ENCODE measurements at regions not wholly inside any gene's neighbourhood (a gene's known extent, or its start where the extent isn't known, plus 50 kb on each side); places are given as distances from the start of the nearest gene placed in this dataset.
A peak's percentile ranks its signal among the peaks of the same experiment; 100 is the strongest.

DNA sequence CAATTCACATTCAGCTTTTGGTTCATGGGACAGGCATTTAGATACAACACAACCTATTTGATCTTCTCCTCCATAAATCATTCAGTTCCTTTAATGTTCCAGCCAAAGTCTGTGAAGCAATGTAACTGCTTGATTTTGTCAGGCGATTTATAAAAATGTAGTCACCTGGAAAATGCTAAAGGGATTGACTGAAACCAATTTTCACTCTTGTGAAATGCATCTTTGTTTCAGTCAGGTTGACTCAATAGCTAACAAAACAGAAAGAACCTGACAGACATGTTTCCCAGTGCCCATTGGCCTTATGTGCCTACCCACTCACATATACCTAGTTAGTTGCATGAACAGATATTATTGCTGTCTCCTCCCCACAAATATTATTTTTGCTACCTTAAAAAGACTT is 335.7 kb downstream of the CHRM3 start:
- Histone ChIP-seq H3K4me3 (no peak overlapping the region), H3K4me1 (peaks cover 0 to 18% (median 11%) of the 10 kb centered on the region in 4 donors), H3K27ac (no peak overlapping the region), H3K36me3 (no peaks in the 10 kb centered on the region), H3K9me3 (no peaks in the 10 kb centered on the region), H3K27me3 (no peaks in the 10 kb centered on the region)
- 90 to 95% methylated on average over 1 of the region's 1 CpG for WGBS, 2 donors
- no peak for DNase-seq
- intact Hi-C loops (cut with DNase I): no loop called here
- TF ChIP-seq POLR2AphosphoS5 (IDR thresholded peaks at IDR 0.05): no peak
- TF ChIP-seq POLR2A (IDR thresholded peaks at IDR 0.05): no peak
- TF ChIP-seq EP300 (IDR thresholded peaks at IDR 0.05): no peak

DNA sequence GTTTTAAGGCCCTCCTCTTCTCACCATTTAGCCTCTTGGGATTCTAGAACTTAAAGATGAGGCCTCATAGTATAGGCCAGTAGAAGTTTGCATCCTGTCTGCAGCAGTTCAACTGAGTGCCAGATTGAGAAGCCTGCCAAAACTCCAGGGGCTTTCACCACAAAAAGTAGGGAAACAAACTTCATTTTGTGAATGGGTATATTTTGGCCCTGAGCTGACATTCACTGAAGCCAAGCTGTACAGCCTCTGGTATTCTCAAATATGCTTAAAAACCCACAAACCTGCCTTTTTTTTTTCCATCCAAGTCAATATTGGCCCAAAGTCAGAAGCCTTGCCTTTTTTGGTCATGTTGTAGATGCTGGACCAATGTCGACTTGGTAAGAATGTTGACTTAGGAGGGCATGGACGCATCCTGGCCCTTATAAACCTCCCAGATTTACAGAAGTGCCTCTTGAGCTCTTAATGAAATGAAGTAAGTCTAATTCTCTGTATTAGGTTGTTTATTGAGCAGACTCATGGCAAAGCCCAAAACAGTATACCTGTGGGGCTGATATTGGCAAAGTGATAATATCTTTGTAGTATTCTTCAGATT is 337.5 kb downstream of the CHRM3 start:
- no peak for DNase-seq
- H3K27me3 ChIP-seq: no peaks in the 10 kb centered on the region
- 70 to 78% methylated on average over 2 of the region's 2 CpGs for WGBS, 2 donors
- H3K4me3 ChIP-seq: no peak overlapping the region
- H3K27ac ChIP-seq: no peak overlapping the region
- peaks cover 0 to 3% (median 0%) of the 10 kb centered on the region in 4 donors for H3K4me1 ChIP-seq
- TF ChIP-seq EP300 (IDR thresholded peaks at IDR 0.05): no peak
- no peak for TF ChIP-seq POLR2A (IDR thresholded peaks at IDR 0.05)
- TF ChIP-seq, protein P1, sequence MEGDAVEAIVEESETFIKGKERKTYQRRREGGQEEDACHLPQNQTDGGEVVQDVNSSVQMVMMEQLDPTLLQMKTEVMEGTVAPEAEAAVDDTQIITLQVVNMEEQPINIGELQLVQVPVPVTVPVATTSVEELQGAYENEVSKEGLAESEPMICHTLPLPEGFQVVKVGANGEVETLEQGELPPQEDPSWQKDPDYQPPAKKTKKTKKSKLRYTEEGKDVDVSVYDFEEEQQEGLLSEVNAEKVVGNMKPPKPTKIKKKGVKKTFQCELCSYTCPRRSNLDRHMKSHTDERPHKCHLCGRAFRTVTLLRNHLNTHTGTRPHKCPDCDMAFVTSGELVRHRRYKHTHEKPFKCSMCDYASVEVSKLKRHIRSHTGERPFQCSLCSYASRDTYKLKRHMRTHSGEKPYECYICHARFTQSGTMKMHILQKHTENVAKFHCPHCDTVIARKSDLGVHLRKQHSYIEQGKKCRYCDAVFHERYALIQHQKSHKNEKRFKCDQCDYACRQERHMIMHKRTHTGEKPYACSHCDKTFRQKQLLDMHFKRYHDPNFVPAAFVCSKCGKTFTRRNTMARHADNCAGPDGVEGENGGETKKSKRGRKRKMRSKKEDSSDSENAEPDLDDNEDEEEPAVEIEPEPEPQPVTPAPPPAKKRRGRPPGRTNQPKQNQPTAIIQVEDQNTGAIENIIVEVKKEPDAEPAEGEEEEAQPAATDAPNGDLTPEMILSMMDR (IDR thresholded peaks at IDR 0.05): no peak
- H3K9me3 ChIP-seq: no peaks in the 10 kb centered on the region
- intact Hi-C loops (cut with DNase I): no loop called here
- no peaks in the 10 kb centered on the region for H3K36me3 ChIP-seq

DNA sequence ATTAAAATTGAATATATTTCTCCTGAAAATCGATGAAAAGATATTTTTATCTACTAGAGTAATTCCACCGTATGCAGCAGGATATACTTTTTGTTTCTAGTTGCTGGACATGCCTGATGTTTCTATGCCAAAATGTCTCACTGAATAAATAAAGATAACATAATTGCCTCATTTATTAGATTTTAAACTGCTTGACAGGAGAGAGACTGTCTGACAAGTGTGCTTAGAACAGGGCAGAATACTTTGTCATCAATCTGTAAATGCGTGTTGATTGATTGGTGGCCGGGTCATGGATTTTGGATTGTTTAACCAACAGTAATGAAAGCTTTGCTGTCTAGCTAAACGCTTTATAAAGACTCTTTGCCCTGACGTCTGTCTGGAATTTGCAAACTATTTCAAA is 339.0 kb downstream of the CHRM3 start:
- Histone ChIP-seq H3K27me3 (no peaks in the 10 kb centered on the region), H3K4me3 (no peak overlapping the region), H3K9me3 (no peaks in the 10 kb centered on the region), H3K27ac (no peak overlapping the region), H3K36me3 (no peaks in the 10 kb centered on the region), H3K4me1 (no peaks in the 10 kb centered on the region)
- no peak for TF ChIP-seq POLR2A (IDR thresholded peaks at IDR 0.05)
- TF ChIP-seq POLR2AphosphoS5 (IDR thresholded peaks at IDR 0.05): no peak
- TF ChIP-seq, protein P1 (IDR thresholded peaks at IDR 0.05): no peak
- TF ChIP-seq EP300 (IDR thresholded peaks at IDR 0.05): no peak
- intact Hi-C loops (cut with DNase I): no loop called here
- 79 to 85% methylated on average over 6 of the region's 6 CpGs for WGBS, 2 donors
- DNase-seq: no peak

DNA sequence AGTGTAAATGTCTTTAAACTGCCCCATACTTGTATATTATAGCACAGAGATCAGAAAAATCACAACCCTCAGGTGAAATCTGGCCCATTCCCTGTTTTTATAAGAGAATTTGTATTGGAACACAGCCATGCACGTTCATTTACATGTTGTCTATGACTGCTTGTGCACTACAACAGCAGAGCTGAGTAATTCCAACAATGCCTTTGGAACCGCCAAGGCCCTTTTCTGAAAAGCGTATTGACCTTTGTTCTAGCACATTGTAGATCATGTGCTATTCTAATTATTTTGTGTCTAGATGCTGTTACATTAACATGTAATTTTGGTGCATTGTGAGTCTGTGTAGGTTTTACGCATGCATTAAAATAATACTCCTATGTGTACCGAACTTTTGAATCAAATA is 339.6 kb downstream of the CHRM3 start:
- Histone ChIP-seq H3K27ac (no peak overlapping the region), H3K9me3 (no peaks in the 10 kb centered on the region)
- TF ChIP-seq POLR2AphosphoS5 (IDR thresholded peaks at IDR 0.05): no peak

DNA sequence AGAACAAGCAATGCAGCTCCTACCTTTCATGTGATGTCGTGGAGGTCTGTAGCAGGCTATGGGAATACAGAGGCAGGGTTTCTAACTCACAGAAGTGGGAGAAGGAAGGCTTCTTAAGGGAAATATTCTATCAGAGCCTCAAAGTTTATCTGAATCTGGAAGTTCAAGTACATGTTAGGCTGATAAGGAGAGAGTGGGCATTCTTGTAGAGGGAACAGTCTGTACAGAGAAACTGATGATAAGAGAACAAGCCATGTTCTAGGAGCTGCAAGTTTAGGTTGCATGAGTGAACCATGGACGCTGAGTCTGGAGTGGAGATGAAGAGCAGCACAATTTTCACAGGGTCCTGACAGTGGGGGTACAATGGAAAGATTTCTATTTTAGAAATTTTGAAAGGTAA is 344.0 kb downstream of the CHRM3 start:
- intact Hi-C loops (cut with DNase I): no loop called here
- Histone ChIP-seq H3K4me3 (no peak overlapping the region), H3K27ac (peak overlapping the region in 1 of 4 donors; percentile 40), H3K36me3 (no peaks in the 10 kb centered on the region), H3K4me1 (peaks cover 0 to 19% (median 11%) of the 10 kb centered on the region in 4 donors), H3K27me3 (no peaks in the 10 kb centered on the region), H3K9me3 (no peaks in the 10 kb centered on the region)
- 92 to 96% methylated on average over 2 of the region's 2 CpGs for WGBS, 2 donors
- no peak for DNase-seq
- TF ChIP-seq EP300 (IDR thresholded peaks at IDR 0.05) (no peak), POLR2A (IDR thresholded peaks at IDR 0.05) (no peak), POLR2AphosphoS5 (IDR thresholded peaks at IDR 0.05) (no peak)
- TF ChIP-seq, protein P1 (IDR thresholded peaks at IDR 0.05): no peak

More for the DNA sequence above, 339.6 kb downstream of the CHRM3 start:
- intact Hi-C loops (cut with DNase I): no loop called here
- peaks cover 0 to 3% (median 1%) of the 10 kb centered on the region in 4 donors for H3K4me1 ChIP-seq
- whole genome bisulfite sequencing, 2 donors: 84 to 92% methylated on average over 5 of the region's 5 CpGs
- H3K36me3 ChIP-seq: no peaks in the 10 kb centered on the region
- no peak for DNase-seq
- H3K27me3 ChIP-seq: no peaks in the 10 kb centered on the region
- no peak overlapping the region for H3K4me3 ChIP-seq
